Breast epithelium (tissue), 4 donors: ENCODE measurements at regions not wholly inside any gene's neighbourhood (a gene's known extent, or its start where the extent isn't known, plus 50 kb on each side); places are given as distances from the start of the nearest gene placed in this dataset.

Source experiments
- DNase-seq, 2 donors: peaks; one replicate each; pipeline ENCODE4 v3.0.0-alpha.2; 2019; ENCODE audit warnings: low spot score in 2 of 2
- H3K27ac ChIP-seq, 2 donors: fragments of 200-600 bp; sonication (generic) in 1 of 2; one replicate each; pipeline ENCODE4 v1.5.1; 2016 to 2019; ENCODE audit warnings: mild to moderate bottlenecking in 1 of 2
- H3K27me3 ChIP-seq, 2 donors: fragments of 200-600 bp; sonication (generic) in 1 of 2; one replicate each; pipeline versions ENCODE4 v1.5.1 to v1.6.0; 2017 to 2019; ENCODE audit warnings: control low read depth in 1 of 2, mild to moderate bottlenecking in 1 of 2
- H3K36me3 ChIP-seq: fragments of 200-600 bp; one replicate; pipeline ENCODE4 v1.5.1; 2019
- H3K4me1 ChIP-seq, 2 donors: fragments of 200-600 bp; sonication (generic); one replicate each; pipeline ENCODE4 v1.5.1; 2016 to 2019; ENCODE audit warnings: control low read depth in 1 of 2
- H3K4me3 ChIP-seq, 3 donors: fragments of 200-600 bp; sonication (generic); 1 replicate in 2 of 3; 2 replicates in 1 of 3; pipeline ENCODE4 v1.5.1; 2016 to 2019; ENCODE audit warnings: mild to moderate bottlenecking in 3 of 3, moderate library complexity in 2 of 3
- H3K9me3 ChIP-seq, 2 donors: fragments of 200-600 bp; sonication (generic) in 1 of 2; one replicate each; pipeline ENCODE4 v1.5.1; 2016 to 2019; ENCODE audit warnings: control low read depth in 1 of 2
- CTCF ChIP-seq, 3 donors: fragments of 450-650 bp; IDR thresholded peaks; one replicate each; pipeline ENCODE4 v1.5.1; 2016 to 2017; ENCODE audit warnings: antibody characterized with exemption in 3 of 3, mild to moderate bottlenecking in 3 of 3, moderate library complexity in 3 of 3
- POLR2A ChIP-seq: fragments of 450-650 bp; IDR thresholded peaks from one replicate; pipeline ENCODE4 v1.6.1; 2016; ENCODE audit warnings: antibody characterized with exemption, mild to moderate bottlenecking, moderate library complexity
- POLR2AphosphoS5 ChIP-seq, 3 donors: sonication (generic); formaldehyde crosslinking; IDR thresholded peaks; one replicate each; pipeline ENCODE4 v1.6.1; 2017; ENCODE audit warnings: antibody characterized with exemption in 3 of 3
- intact Hi-C: fragments of 100-400 bp; cut with DNase I; formaldehyde crosslinking; loops from one replicate; pipeline ENCODE4 v1.15.1; 2023; ENCODE audit warnings: low total_unique reads

- TF ChIP-seq CTCF (IDR thresholded peaks at IDR 0.05) (no peak), POLR2AphosphoS5 (IDR thresholded peaks at IDR 0.05) (no peak), POLR2A (no peak)
- intact Hi-C loops: no loop called here
- no peak for DNase-seq
- H3K4me3 ChIP-seq: no peak overlapping the region
- no peaks in the 10 kb centered on the region for H3K4me1 ChIP-seq
- H3K27ac ChIP-seq: no peak overlapping the region
- H3K9me3 ChIP-seq: no peaks in the 10 kb centered on the region
- no peaks in the 10 kb centered on the region for H3K27me3 ChIP-seq
- H3K36me3 ChIP-seq: no peaks in the 10 kb centered on the region
These were observed 701.9 kb downstream of the LUZP2 start for GRCh38 chr11:25198704-25199103.

- no peak for DNase-seq
- Histone ChIP-seq H3K36me3 (no peaks in the 10 kb centered on the region), H3K27ac (no peak overlapping the region), H3K4me3 (no peak overlapping the region), H3K27me3 (no peaks in the 10 kb centered on the region), H3K4me1 (no peaks in the 10 kb centered on the region), H3K9me3 (no peaks in the 10 kb centered on the region)
- intact Hi-C loops: no loop called here
- no peak for TF ChIP-seq POLR2AphosphoS5 (IDR thresholded peaks at IDR 0.05)
- no peak for TF ChIP-seq POLR2A
- no peak for TF ChIP-seq CTCF (IDR thresholded peaks at IDR 0.05)
These were observed 704.1 kb downstream of the LUZP2 start for GRCh38 chr11:25200925-25201324.

- intact Hi-C loops: no loop called here
- TF ChIP-seq POLR2AphosphoS5 (IDR thresholded peaks at IDR 0.05): no peak
- no peak for TF ChIP-seq POLR2A
- TF ChIP-seq CTCF (IDR thresholded peaks at IDR 0.05): no peak
- Histone ChIP-seq H3K9me3 (peaks cover 4 to 13% of the 10 kb centered on the region in 2 donors), H3K4me3 (no peak overlapping the region), H3K36me3 (no peaks in the 10 kb centered on the region), H3K27me3 (no peaks in the 10 kb centered on the region), H3K4me1 (no peaks in the 10 kb centered on the region), H3K27ac (no peak overlapping the region)
- no peak for DNase-seq
These were observed 709.9 kb downstream of the LUZP2 start for GRCh38 chr11:25206762-25207161.

- no peak for TF ChIP-seq CTCF (IDR thresholded peaks at IDR 0.05)
- no peak for TF ChIP-seq POLR2AphosphoS5 (IDR thresholded peaks at IDR 0.05)
- TF ChIP-seq POLR2A: no peak
- no peaks in the 10 kb centered on the region for H3K4me1 ChIP-seq
- H3K27me3 ChIP-seq: no peaks in the 10 kb centered on the region
- no peak overlapping the region for H3K4me3 ChIP-seq
- intact Hi-C loops: no loop called here
- H3K36me3 ChIP-seq: no peaks in the 10 kb centered on the region
- DNase-seq: peak in 1 of 2 donors; percentile 52
- peak overlapping the region in 1 of 2 donors; percentile 32 for H3K27ac ChIP-seq
- peaks cover under 1 to 7% of the 10 kb centered on the region in 2 donors for H3K9me3 ChIP-seq
These were observed 714.9 kb downstream of the LUZP2 start for GRCh38 chr11:25211635-25212254.

GRCh38 chr11:25214535-25215176, 717.8 kb downstream of the LUZP2 start:
- Histone ChIP-seq H3K27ac (no peak overlapping the region), H3K27me3 (no peaks in the 10 kb centered on the region), H3K9me3 (no peaks in the 10 kb centered on the region), H3K36me3 (no peaks in the 10 kb centered on the region), H3K4me1 (no peaks in the 10 kb centered on the region), H3K4me3 (no peak overlapping the region)
- TF ChIP-seq POLR2AphosphoS5 (IDR thresholded peaks at IDR 0.05): no peak
- no peak for TF ChIP-seq CTCF (IDR thresholded peaks at IDR 0.05)
- no peak for TF ChIP-seq POLR2A
- DNase-seq: no peak
- intact Hi-C loops: no loop called here
